HG03103 (cell line): ENCODE measurements at regions not wholly inside any gene's neighbourhood (a gene's known extent, or its start where the extent isn't known, plus 50 kb on each side); places are given as distances from the start of the nearest gene placed in this dataset.
A peak's percentile ranks its signal among the peaks of the same experiment; 100 is the strongest.
"Not testable (repeated sequence)": the region's sequence is repeated elsewhere in the genome, so short reads cannot be mapped to it uniquely, and the experiment has no call there.

ENCODE experiments used
- ATAC-seq: cut with Tn5 transposase; IDR thresholded peaks from one replicate; pipeline ENCODE4 v1.9.1; 2021; ENCODE audit warnings: low read depth; ENCODE audit not compliant: unreplicated experiment

GRCh38 chr3:195635898-195636685, 52.4 kb upstream of the APOD start:
- ATAC-seq: not testable (repeated sequence)

DNA sequence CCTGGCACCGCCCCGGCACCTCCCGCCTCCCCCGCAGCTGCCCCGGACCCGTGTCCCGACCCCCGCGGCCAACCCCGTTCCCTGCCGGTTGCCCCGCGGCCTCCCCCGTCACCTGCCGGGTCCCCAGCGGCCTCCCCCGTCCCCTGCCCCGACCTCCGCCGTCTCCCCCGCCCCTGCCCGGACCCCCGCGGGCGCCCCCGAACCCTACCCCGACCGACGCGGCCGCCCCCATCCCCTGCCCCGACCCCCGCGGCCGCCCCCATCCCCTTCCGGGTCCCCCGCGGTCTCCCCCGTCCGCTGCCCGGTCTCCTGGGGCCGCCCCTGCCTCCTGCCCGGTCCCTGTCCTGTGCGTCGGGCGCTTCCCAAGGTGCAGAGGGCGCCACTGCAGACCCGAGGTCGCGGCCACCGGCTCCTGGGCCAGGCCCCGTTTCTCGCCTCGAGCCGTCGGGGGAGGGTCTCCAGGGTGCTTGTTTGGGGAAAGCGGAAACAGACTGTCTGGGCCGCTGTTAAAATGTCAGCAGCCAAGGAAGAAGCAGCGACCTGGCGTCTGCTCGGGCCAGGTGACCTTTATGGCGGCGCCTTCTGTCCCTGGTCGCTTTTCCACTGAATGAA, 51.6 kb upstream of the APOD start:
- ATAC-seq: not testable (repeated sequence)

GRCh38 chr3:195634426-195635261, 50.9 kb upstream of the APOD start:
- peak; percentile 87 for ATAC-seq
